WTC11 (cell line): ENCODE measurements at regions not wholly inside any gene's neighbourhood (a gene's known extent, or its start where the extent isn't known, plus 50 kb on each side); places are given as distances from the start of the nearest gene placed in this dataset.

Source experiments
- ATAC-seq: fragments of 200-7000 bp; cut with Tn5 transposase; 2 replicates; pipeline ENCODE4 v1.10.0; 2021; ENCODE audit warnings: mild to moderate bottlenecking, moderate library complexity
- CTCF ChIA-PET: fragments of 300-600 bp; sonication (Branson Sonifier 250); formaldehyde crosslinking; loops from one replicate; lab custom pipeline; 2021; ENCODE audit warnings: antibody characterized with exemption; lab: Charles Lee
- POLR2A ChIA-PET: fragments of 350-600 bp; sonication (Branson Sonifier 250); formaldehyde crosslinking; loops from one replicate; lab custom pipeline; 2021; ENCODE audit warnings: antibody characterized with exemption; lab: Charles Lee
- DNase-seq: peaks from one replicate; pipeline ENCODE4 v3.0.0; 2021; ENCODE audit warnings: low spot score
- H3K27ac Mint-ChIP-seq: 2 replicates; pipeline ENCODE4 v1.8.0; 2021; ENCODE audit warnings: mixed read lengths
- H3K27me3 Mint-ChIP-seq: 2 replicates; pipeline ENCODE4 v1.8.0; 2021; ENCODE audit warnings: low read depth, mild to moderate bottlenecking, moderate library complexity, mixed read lengths
- H3K36me3 Mint-ChIP-seq: 2 replicates; pipeline ENCODE4 v1.8.0; 2021; ENCODE audit warnings: mixed read lengths
- H3K4me1 Mint-ChIP-seq: 2 replicates; pipeline ENCODE4 v1.8.0; 2022; ENCODE audit warnings: mixed read lengths
- H3K4me3 Mint-ChIP-seq: 2 replicates; pipeline ENCODE4 v1.8.0; 2021; ENCODE audit warnings: mild to moderate bottlenecking, moderate library complexity, mixed read lengths
- H3K9me3 Mint-ChIP-seq: 2 replicates; pipeline ENCODE4 v1.8.0; 2021; ENCODE audit warnings: mixed read lengths
- AFF4 ChIP-seq: sonication (generic); formaldehyde crosslinking; IDR thresholded peaks from 2 replicates; pipeline ENCODE4 v1.8.1; 2023; ENCODE audit warnings: mild to moderate bottlenecking, missing genetic modification reagents, borderline replicate concordance
- ATF6 ChIP-seq: sonication (generic); formaldehyde crosslinking; IDR thresholded peaks from 2 replicates; pipeline ENCODE4 v1.8.1; 2023; ENCODE audit warnings: mild to moderate bottlenecking, missing genetic modification reagents
- CREM ChIP-seq: sonication (generic); formaldehyde crosslinking; IDR thresholded peaks from 2 replicates; pipeline ENCODE4 v1.8.1; 2022; ENCODE audit warnings: mild to moderate bottlenecking, missing genetic modification reagents, moderate library complexity
- E2F1 ChIP-seq: sonication (generic); formaldehyde crosslinking; IDR thresholded peaks from 2 replicates; pipeline ENCODE4 v1.8.0; 2022; ENCODE audit warnings: mild to moderate bottlenecking, missing genetic modification reagents
- FOXP1 ChIP-seq: sonication (generic); formaldehyde crosslinking; IDR thresholded peaks from 2 replicates; pipeline ENCODE4 v1.8.0; 2022; ENCODE audit warnings: missing genetic modification reagents, mild to moderate bottlenecking, moderate library complexity, borderline replicate concordance
- GRHL2 ChIP-seq: fragments of 250-450 bp; sonication (Bioruptor Pico); IDR thresholded peaks from 2 replicates; pipeline ENCODE4 v1.8.0; 2022; ENCODE audit warnings: mild to moderate bottlenecking, moderate library complexity; ENCODE audit not compliant: insufficient replicate concordance, severe bottlenecking
- HMGA2 ChIP-seq: fragments of 250-450 bp; sonication (Bioruptor Pico); IDR thresholded peaks from 2 replicates; pipeline ENCODE4 v1.4.0; 2021; ENCODE audit warnings: mild to moderate bottlenecking, moderate library complexity
- JAZF1 ChIP-seq: fragments of 250-450 bp; sonication (Bioruptor Pico); IDR thresholded peaks from 2 replicates; pipeline ENCODE4 v1.9.0; 2021; ENCODE audit warnings: moderate library complexity, mild to moderate bottlenecking, inconsistent platforms
- JUN ChIP-seq: sonication (generic); formaldehyde crosslinking; IDR thresholded peaks from 2 replicates; pipeline ENCODE4 v1.8.0; 2023; ENCODE audit warnings: mild to moderate bottlenecking, missing genetic modification reagents
- NR3C1 ChIP-seq: sonication (generic); formaldehyde crosslinking; conservative IDR thresholded peaks from 2 replicates; pipeline ENCODE4 v1.8.1; 2023; ENCODE audit warnings: low read depth, mild to moderate bottlenecking, missing genetic modification reagents
- RELA ChIP-seq: sonication (generic); formaldehyde crosslinking; IDR thresholded peaks from 2 replicates; pipeline ENCODE4 v1.8.1; 2022; ENCODE audit warnings: missing genetic modification reagents, mild to moderate bottlenecking, borderline replicate concordance
- SMAD4 ChIP-seq: sonication (generic); formaldehyde crosslinking; IDR thresholded peaks from 2 replicates; pipeline ENCODE4 v1.8.0; 2022; ENCODE audit warnings: mild to moderate bottlenecking, missing genetic modification reagents
- SOX15 ChIP-seq: fragments of 250-450 bp; sonication (Bioruptor Pico); IDR thresholded peaks from 2 replicates; pipeline ENCODE4 v1.9.0; 2021; ENCODE audit warnings: mild to moderate bottlenecking
- TEAD1 ChIP-seq: sonication (generic); formaldehyde crosslinking; IDR thresholded peaks from 2 replicates; pipeline ENCODE4 v1.8.0; 2022; ENCODE audit warnings: mild to moderate bottlenecking, missing genetic modification reagents
- ZNF281 ChIP-seq: sonication (generic); formaldehyde crosslinking; IDR thresholded peaks from 2 replicates; pipeline ENCODE4 v1.8.0; 2023; ENCODE audit warnings: mild to moderate bottlenecking, missing genetic modification reagents

GRCh38 chr4:188887905-188888304 lies 748.7 kb downstream of the TRIML1 start:
- peaks cover 11% of the 10 kb centered on the region for H3K9me3 Mint-ChIP-seq
- no peak for TF ChIP-seq E2F1
- TF ChIP-seq ZNF281 (CRISPR knock-in tag): no peak
- no peak for TF ChIP-seq NR3C1 (CRISPR knock-in tag)
- TF ChIP-seq FOXP1 (CRISPR knock-in tag): no peak
- no peak for TF ChIP-seq AFF4 (CRISPR knock-in tag)
- TF ChIP-seq SMAD4 (CRISPR knock-in tag): no peak
- TF ChIP-seq JAZF1 (CRISPR knock-in tag): no peak
- no peak for TF ChIP-seq TEAD1
- TF ChIP-seq HMGA2 (CRISPR knock-in tag): no peak
- no peak for TF ChIP-seq RELA (CRISPR knock-in tag)
- no peak for TF ChIP-seq JUN (CRISPR knock-in tag)
- no peak for TF ChIP-seq CREM
- TF ChIP-seq, all 79 proteins: peak for 0
- POLR2A ChIA-PET: no interaction called here
- H3K4me3 Mint-ChIP-seq: no peak overlapping the region
- ATAC-seq: no peak
- H3K27me3 Mint-ChIP-seq: no peaks in the 10 kb centered on the region
- H3K36me3 Mint-ChIP-seq: no peaks in the 10 kb centered on the region
- DNase-seq: no peak
- no peak overlapping the region for H3K27ac Mint-ChIP-seq
- no peaks in the 10 kb centered on the region for H3K4me1 Mint-ChIP-seq
- CTCF ChIA-PET: no interaction called here

GRCh38 chr4:188892837-188893236 lies 753.6 kb downstream of the TRIML1 start:
- ChIA-PET POLR2A (no interaction called here), CTCF (no interaction called here)
- Mint-ChIP-seq H3K4me3 (no peak overlapping the region), H3K4me1 (no peaks in the 10 kb centered on the region), H3K36me3 (no peaks in the 10 kb centered on the region), H3K27me3 (no peaks in the 10 kb centered on the region), H3K27ac (no peak overlapping the region), H3K9me3 (peaks cover 22% of the 10 kb centered on the region)
- TF ChIP-seq ATF6 (CRISPR knock-in tag) (no peak), GRHL2 (no peak), SOX15 (CRISPR knock-in tag) (no peak)
- ATAC-seq (no peak), DNase-seq (no peak)
